ENCODE measurements at regions not wholly inside any gene's neighbourhood (a gene's known extent, or its start where the extent isn't known, plus 50 kb on each side); places are given as distances from the start of the nearest gene placed in this dataset.
"Not testable (repeated sequence)": the region's sequence is repeated elsewhere in the genome, so short reads cannot be mapped to it uniquely, and the experiment has no call there.

DNA sequence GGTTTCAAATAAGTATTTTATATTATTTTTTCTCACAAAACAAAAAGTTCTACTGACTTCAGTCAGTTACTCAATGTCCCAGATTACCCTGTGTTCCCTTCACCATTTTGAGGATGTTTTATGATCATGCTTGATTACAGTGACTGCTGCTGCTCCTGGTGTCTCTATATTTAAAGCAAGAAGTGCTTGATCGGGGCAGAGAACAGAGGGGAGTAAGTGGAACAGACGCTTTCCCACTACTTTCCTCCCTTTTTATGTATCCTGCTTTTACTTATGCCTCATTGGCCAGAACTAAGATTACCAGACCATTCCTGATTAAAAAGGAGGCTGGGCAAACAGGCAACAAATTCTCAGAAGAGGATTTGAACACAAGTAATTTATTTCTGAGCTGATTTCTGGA is 612.1 kb downstream of the VGLL3 start:
- H3K4me2 ChIP-seq: no peak overlapping the region
- H4K20me1 ChIP-seq: no peaks in the 10 kb centered on the region
- H3K27me3 ChIP-seq: no peaks in the 10 kb centered on the region
- H3K4me3 ChIP-seq: no peak overlapping the region
- H3K9ac ChIP-seq: no peak overlapping the region
- no peaks in the 10 kb centered on the region for H3K9me3 ChIP-seq (replicated peaks in 1 of 11)
- H3K4me1 ChIP-seq: no peaks in the 10 kb centered on the region
- no peak overlapping the region for H3K27ac ChIP-seq
- no peak for TF ChIP-seq Cebpa-rat (IDR thresholded peaks at IDR 0.05)
- no peaks in the 10 kb centered on the region for H3K36me3 ChIP-seq

GRCh38 chr3:86335566-86335965 is 655.4 kb downstream of the VGLL3 start:
- not testable (repeated sequence) for H3K27me3 ChIP-seq; H3K27ac ChIP-seq; H3K9ac ChIP-seq; H3K36me3 ChIP-seq; H3K9me3 ChIP-seq (replicated peaks in 1 of 11); H3K4me2 ChIP-seq; H3K4me1 ChIP-seq; H3K4me3 ChIP-seq; H4K20me1 ChIP-seq

- no peaks in the 10 kb centered on the region for H3K27me3 ChIP-seq
- H3K9me3 ChIP-seq (replicated peaks in 1 of 11): no peaks in the 10 kb centered on the region
- TF ChIP-seq Cebpa-rat (IDR thresholded peaks at IDR 0.05): no peak
- no peak overlapping the region for H3K9ac ChIP-seq
- H3K27ac ChIP-seq: no peak overlapping the region
- no peaks in the 10 kb centered on the region for H3K4me1 ChIP-seq
- H3K4me3 ChIP-seq: no peak overlapping the region
- no peak overlapping the region for H3K4me2 ChIP-seq
- H4K20me1 ChIP-seq: no peaks in the 10 kb centered on the region
- H3K36me3 ChIP-seq: no peaks in the 10 kb centered on the region
These were observed 657.3 kb downstream of the VGLL3 start for GRCh38 chr3:86333636-86334035.

GRCh38 chr3:86303935-86304334 is 687.0 kb downstream of the VGLL3 start:
- H3K9me3 ChIP-seq (replicated peaks in 1 of 11): no peaks in the 10 kb centered on the region
- no peaks in the 10 kb centered on the region for H3K4me1 ChIP-seq
- no peak overlapping the region for H3K4me3 ChIP-seq
- H3K36me3 ChIP-seq: no peaks in the 10 kb centered on the region
- H3K9ac ChIP-seq: no peak overlapping the region
- no peaks in the 10 kb centered on the region for H3K27me3 ChIP-seq
- no peak overlapping the region for H3K4me2 ChIP-seq
- H4K20me1 ChIP-seq: no peaks in the 10 kb centered on the region
- no peak for TF ChIP-seq Cebpa-rat (IDR thresholded peaks at IDR 0.05)
- H3K27ac ChIP-seq: no peak overlapping the region

DNA sequence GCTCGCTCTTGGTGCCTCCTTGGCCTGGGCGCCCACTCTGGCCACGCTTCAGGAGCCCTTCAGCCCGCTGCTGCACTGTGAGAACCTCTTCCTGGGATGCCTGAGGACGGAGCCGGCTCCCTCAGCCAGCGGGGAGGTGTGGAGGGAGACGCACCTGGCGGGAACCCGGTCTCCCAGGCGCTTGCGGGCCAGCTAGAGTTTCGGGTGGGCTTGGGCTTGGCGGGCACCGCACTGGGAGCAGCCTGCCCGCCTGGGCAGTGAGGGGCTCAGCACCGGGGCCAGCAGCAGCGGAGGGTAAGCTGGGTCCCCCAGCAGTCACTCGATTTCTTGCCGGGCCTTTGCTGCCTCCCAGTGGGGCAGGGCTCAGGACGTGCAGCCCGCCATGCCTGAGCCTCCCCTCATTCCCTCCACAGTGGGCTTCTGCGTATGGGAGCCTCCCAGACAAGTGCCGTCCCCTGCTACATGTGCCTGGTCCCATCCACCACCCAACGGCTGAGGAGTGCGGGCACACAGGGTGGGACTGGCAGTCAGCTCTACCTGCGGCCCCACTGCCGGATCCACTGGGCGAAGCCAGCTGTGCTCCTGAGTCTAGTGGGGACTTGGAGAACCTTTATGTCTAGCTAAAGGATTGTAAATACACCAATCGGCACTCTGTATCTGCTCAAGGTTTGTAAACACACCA is 708.7 kb downstream of the VGLL3 start:
- H3K27ac ChIP-seq: no peak overlapping the region

GRCh38 chr3:86269364-86270155 is 721.4 kb downstream of the VGLL3 start:
- no peaks in the 10 kb centered on the region for H3K27me3 ChIP-seq
- H4K20me1 ChIP-seq: no peaks in the 10 kb centered on the region
- H3K4me1 ChIP-seq: peaks cover 0 to 4% (median 0%) of the 10 kb centered on the region in 10 experiments; a peak in 1 of 20 replicates
- H3K4me2 ChIP-seq: no peak overlapping the region
- H3K27ac ChIP-seq: no peak overlapping the region
- no peak overlapping the region for H3K9ac ChIP-seq
- H3K36me3 ChIP-seq: no peaks in the 10 kb centered on the region
- TF ChIP-seq Cebpa-rat (IDR thresholded peaks at IDR 0.05): no peak
- H3K9me3 ChIP-seq (replicated peaks in 1 of 11): no peaks in the 10 kb centered on the region
- H3K4me3 ChIP-seq: no peak overlapping the region

More for the DNA sequence above, 708.7 kb downstream of the VGLL3 start:
- TF ChIP-seq Cebpa-rat (IDR thresholded peaks at IDR 0.05): no peak
- H3K4me1 ChIP-seq: no peaks in the 10 kb centered on the region
- H3K4me2 ChIP-seq: no peak overlapping the region
- no peak overlapping the region for H3K9ac ChIP-seq
- H3K27me3 ChIP-seq: no peaks in the 10 kb centered on the region
- no peak overlapping the region for H3K4me3 ChIP-seq
- H3K36me3 ChIP-seq: no peaks in the 10 kb centered on the region
- peaks cover 5 to 15% (median 8%) of the 10 kb centered on the region in 11 experiments; a peak in 13 of 22 replicates for H3K9me3 ChIP-seq (replicated peaks in 1 of 11)
- H4K20me1 ChIP-seq: no peaks in the 10 kb centered on the region

DNA sequence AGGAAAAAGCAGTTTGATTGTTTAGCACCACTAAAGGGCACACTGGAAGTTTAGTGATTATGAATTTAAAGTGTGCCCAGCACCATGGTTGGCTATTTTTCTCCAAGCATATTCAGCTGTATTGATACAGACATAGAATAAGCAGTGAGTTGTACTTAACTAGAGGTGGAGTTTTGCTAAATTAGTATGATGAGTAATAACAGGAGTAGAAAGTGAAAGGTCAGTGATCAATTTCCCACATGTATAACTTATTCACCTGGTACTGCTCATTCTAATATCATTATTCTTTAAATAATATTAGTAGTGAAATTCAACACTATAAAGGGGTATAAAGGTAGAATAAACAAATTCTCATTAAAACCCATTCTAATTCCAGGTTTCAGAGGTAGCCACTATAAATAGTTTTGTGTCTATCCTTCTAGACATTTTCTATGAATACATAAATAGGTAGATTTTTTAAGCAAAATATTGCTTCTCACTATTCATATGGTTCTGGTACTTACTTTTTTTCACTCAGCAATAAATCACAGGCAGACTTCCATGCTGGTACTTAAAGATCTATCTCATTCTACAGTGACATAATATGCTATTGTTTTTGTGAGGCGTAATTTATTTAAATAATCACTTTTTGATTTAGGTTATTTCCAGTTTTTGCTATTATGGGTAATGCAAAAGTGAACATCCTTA is 732.9 kb downstream of the VGLL3 start:
- no peak for TF ChIP-seq Cebpa-rat (IDR thresholded peaks at IDR 0.05)
- no peaks in the 10 kb centered on the region for H4K20me1 ChIP-seq
- no peaks in the 10 kb centered on the region for H3K9me3 ChIP-seq (replicated peaks in 1 of 11)
- no peak overlapping the region for H3K9ac ChIP-seq
- H3K4me2 ChIP-seq: no peak overlapping the region
- H3K4me1 ChIP-seq: no peaks in the 10 kb centered on the region
- no peak overlapping the region for H3K4me3 ChIP-seq
- no peaks in the 10 kb centered on the region for H3K36me3 ChIP-seq
- no peaks in the 10 kb centered on the region for H3K27me3 ChIP-seq
- H3K27ac ChIP-seq: no peak overlapping the region

DNA sequence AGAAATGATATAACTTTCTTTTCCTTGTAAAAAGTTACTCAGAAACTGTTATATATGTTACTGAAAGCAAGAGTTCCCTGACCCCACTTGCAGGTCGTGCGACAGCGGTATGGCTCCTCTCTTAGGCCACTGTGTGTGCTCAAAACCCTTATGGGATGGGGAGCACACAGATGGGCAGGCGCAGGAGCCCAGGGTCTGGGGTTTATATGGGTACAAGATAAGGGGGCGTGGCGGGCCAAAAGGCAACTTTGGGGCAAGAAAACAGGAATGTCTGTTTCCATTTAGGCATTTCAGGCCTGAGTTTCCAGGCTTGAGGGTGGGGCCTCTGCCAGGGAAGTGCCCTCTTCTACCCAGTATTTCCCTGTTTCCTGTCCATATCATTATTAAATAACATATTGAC is 736.5 kb downstream of the VGLL3 start:
- no peak overlapping the region for H3K9ac ChIP-seq
- no peak overlapping the region for H3K4me2 ChIP-seq
- no peaks in the 10 kb centered on the region for H3K4me1 ChIP-seq
- H3K27me3 ChIP-seq: no peaks in the 10 kb centered on the region
- H3K9me3 ChIP-seq (replicated peaks in 1 of 11): no peaks in the 10 kb centered on the region
- TF ChIP-seq Cebpa-rat (IDR thresholded peaks at IDR 0.05): no peak
- no peak overlapping the region for H3K27ac ChIP-seq
- no peaks in the 10 kb centered on the region for H4K20me1 ChIP-seq
- H3K4me3 ChIP-seq: no peak overlapping the region
- no peaks in the 10 kb centered on the region for H3K36me3 ChIP-seq

GRCh38 chr3:86251781-86252180 is 739.2 kb downstream of the VGLL3 start:
- no peaks in the 10 kb centered on the region for H3K4me1 ChIP-seq
- H3K27ac ChIP-seq: no peak overlapping the region
- no peak overlapping the region for H3K4me2 ChIP-seq
- H3K36me3 ChIP-seq: no peaks in the 10 kb centered on the region
- H3K4me3 ChIP-seq: no peak overlapping the region
- H3K9ac ChIP-seq: no peak overlapping the region
- H3K9me3 ChIP-seq (replicated peaks in 1 of 11): no peaks in the 10 kb centered on the region
- H4K20me1 ChIP-seq: no peaks in the 10 kb centered on the region
- TF ChIP-seq Cebpa-rat (IDR thresholded peaks at IDR 0.05): no peak
- H3K27me3 ChIP-seq: no peaks in the 10 kb centered on the region

Measured in BLaER1 treated with 17β-estradiol and CSF1 and Interleukin-3, amounts not matched to agents 10 nM and 100 nM (cell line).